GM21528 (cell line): ENCODE measurements at regions not wholly inside any gene's neighbourhood (a gene's known extent, or its start where the extent isn't known, plus 50 kb on each side); places are given as distances from the start of the nearest gene placed in this dataset.

Source experiments
- ATAC-seq: cut with Tn5 transposase; IDR thresholded peaks from one replicate; pipeline ENCODE4 v1.9.1; 2021; ENCODE audit warnings: mild to moderate bottlenecking, moderate library complexity; ENCODE audit not compliant: unreplicated experiment, low FRiP score

DNA sequence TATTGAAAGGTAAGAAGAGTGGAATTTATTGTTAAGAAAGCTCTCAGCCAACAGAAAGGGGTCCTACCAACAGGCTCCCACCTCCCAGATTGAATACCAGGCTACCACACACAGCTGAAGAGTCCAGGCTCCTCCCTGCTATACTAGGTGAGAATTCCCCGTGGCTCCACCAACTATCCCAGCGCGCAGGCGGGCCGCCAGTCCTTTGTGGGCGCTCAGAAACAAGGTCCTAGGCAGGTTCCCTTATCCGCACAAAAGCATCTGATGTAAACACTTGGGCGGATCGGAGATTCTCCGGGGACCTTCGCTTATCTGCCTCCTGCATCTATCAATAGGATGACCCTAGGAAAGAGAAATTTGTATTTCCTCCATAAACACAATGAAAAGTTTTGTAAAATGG is 423.9 kb upstream of the ADGRL4 start:
- ATAC-seq, result no peak

DNA sequence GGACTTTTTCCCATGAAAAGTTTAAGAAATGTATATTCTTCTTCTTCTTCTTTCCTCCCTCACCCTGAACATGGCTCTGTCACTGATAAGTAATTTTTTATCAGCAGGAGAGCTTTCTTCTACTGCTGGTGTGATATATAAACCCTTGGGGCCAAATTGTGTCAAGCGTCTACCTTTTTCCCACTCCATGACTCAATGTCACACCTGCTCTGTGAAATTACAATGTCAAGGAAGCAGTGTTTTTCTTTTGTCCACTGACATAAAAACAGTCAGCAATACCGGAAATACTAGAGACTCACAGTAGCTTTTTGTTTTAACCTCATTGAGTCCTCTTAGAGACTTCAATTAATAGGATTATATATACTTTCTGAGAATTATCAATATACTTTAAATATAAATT is 416.2 kb upstream of the ADGRL4 start:
- no peak for ATAC-seq

DNA sequence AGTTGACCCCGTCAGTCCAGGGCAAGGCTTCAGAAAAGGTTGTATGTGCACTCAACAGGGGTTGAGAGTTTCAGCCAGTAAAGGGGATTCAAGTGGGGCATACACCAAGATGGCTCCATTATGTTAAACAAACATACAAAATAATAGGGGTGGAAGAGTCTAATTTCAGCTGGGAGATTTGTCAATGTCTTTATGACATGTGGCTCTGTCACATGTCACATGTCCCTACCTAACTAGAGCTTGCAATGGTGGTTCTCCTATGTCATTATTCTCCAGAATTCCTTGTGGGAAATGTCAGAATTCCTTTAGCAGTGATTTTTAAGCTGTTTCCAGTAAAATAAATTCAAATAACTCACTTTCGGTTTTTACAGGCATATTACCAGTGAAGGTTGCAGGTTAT is 392.0 kb upstream of the ADGRL4 start:
- ATAC-seq, result no peak

DNA sequence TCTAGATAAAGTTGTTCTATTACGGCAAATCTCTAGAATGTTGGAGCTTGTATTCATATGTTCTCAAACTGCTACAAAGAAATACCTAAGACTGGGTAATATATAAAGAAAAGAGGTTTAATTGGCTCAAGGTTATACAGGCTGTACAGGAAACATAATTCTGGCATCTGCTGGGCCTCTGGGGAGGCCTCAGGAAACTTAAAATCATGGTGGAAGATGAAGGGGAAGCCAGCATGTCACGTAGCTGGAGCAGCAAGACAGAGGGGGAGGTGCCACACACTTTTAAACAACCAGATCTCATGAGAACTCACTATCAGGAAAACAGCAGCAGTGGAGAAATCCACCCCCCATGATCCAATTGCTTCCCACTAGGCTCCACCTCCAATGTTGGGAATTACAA is 390.4 kb upstream of the ADGRL4 start:
- ATAC-seq, result no peak

DNA sequence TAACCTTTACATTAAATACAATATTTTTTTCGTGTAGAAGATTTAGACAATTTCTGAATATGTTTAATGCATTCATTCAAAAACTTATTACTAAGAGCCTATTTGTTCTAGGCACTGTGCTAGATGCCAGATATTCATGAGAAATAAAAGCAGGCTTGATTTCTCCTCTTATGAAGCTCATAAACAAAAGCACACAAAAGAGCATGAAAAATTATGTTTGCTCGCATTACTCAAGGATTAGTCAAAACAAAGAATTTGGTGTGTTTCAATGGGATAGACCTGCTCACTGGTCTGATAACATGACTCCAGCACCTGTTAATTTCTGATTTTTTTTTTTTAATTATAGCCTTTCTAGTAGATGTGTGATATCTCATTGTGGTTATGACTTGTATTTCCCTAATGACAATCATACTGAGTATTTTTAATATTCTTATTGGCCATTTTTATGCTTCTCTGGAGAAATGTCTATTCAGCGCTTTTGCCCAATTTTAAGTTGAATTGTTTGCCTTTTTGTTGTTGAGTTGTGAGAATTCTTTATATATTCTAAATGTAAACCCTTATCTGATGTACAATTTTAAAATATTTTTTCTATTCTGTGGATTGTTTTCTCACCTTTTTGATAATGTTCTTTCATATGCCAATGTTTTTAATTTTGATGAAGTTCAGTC is 382.3 kb upstream of the ADGRL4 start:
- no peak for ATAC-seq

DNA sequence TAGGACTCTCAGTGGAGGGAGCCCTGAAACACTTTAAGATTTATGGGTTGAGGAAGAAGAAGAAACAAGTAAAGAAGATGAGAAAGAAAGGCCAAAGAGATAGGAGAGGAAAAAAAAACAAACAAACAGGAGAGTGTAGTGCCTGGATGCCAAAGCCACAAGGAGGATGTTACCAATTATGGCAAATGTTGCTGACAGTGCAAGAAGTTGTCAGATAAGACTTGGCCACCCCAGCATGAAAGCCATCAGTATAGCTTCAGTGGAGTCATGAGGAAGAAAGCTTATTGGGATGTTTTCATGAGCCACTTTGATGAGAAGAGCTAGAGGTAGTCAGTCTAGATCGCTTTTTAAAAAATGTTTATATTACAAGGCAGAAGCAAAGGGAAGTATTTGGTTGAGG is 380.2 kb upstream of the ADGRL4 start:
- ATAC-seq, result no peak

DNA sequence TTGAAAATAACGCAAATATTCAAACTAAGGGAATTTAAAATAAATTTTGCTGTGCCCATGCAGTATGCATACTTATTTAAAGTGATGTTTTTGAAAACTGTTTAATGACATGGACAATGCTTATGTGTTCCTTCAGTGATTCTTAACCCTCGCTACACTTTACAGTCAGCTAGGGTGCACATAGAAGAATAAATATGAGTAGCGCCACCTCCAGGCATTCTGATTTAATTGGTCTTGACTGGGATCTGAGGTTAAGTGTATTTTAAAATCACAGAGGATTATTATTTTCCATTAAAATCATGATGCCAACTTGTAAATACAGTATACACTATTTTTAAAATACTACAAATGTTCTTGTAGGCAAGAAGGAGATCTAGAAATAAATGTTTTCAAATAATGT is 373.5 kb upstream of the ADGRL4 start:
- ATAC-seq, result no peak

DNA sequence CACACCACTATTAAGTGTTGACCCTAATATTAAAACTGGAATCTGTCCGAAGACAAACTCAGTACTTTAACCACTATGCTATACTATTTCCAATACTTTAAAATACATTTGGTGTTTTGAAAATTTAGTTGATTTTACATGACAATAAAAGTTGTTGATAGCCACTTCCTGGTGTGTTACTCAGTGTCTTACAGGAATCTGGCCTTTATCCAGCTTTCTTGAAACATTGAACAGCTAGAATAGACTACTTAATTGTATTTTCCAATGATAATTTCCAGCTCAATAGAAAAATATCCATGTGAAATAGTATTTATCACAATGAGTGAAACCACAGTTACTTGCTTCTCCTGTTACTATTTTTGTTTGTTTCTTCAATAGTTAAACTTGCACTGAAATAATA is 369.6 kb upstream of the ADGRL4 start:
- no peak for ATAC-seq

DNA sequence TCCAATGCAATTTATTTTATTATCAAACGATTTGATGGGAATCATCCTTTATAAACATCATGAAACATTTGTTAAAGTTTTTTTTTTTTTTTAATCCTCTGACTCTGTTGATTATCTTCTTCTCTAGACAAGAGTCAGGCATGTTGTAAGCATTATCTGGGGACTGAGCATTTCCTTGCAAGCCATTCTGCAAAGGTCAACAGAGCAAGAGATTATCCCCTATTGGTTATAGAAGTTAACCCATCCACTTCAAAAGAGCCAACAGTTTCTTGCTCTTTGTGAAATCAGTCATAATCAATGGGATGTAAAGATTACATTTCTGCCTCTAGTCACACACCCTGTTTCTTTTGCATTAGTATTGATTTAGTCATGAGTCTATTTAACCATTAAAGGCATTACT is 368.8 kb upstream of the ADGRL4 start:
- ATAC-seq, result no peak

DNA sequence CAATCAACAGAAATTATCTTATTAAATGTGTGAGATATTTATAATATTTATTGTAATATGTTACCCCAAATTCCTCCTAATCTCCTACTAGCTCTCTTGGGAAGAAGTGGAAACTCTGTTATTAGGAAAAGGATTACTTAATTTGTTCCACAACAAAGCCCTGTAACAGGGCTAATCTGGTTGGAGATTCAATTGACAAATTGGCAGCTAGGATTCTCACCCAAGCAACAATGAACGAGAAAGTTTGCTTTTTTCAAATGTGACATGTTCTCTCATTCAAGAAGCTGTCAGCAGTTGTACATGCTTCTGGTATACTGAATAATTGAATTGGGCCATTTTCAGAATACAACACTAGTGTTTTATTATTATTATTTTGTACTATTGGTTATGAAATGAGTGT is 367.9 kb upstream of the ADGRL4 start:
- no peak for ATAC-seq

DNA sequence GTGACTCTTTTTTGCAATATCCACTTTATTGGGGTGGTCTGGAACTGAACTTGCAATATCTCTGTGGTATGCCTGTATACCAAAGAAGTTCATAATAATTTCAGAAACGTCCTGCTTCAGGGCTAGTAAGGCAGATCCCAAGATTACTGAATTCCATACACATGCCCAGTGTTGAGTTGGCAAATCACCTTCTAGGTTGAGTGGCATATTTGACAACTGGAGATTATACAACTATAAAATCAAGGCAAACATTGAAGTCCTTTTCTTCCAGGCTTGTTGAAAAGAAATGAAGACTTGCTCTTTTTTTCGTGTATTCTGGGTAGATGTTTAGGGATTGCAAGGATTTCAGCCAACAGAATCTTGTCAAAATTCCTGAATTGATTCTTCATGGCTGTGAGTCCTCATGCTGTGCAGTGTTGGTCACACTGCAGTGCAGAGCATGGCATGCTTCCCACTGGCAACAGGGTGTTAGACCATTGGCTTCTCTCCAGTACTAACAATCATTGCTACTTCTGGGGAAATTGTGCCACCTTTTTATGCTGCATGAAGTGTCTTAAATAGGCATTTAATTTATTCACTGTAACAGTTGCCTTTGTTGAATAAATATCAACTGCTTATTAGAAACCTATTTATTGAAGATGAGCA is 367.1 kb upstream of the ADGRL4 start:
- no peak for ATAC-seq

DNA sequence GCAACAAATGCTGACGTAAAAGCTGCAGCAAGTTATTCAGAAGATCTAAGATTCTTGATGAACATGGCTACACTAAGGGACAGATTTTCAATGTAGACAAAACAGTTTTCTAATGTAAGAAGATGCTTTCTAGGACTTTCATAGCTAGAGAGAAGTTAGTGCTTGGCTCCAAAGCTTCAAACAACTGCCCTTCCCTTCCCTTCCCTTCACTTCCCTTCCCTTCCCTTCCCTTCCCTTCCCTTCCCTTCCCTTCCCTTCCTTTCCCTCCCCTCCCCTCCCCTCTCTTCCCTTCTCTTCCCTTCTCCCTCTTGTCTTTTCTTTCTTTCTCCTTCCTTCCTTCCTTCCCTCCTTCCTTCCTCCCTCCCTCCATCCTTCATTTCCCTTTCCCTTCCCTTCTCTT is 365.3 kb upstream of the ADGRL4 start:
- no peak for ATAC-seq

DNA sequence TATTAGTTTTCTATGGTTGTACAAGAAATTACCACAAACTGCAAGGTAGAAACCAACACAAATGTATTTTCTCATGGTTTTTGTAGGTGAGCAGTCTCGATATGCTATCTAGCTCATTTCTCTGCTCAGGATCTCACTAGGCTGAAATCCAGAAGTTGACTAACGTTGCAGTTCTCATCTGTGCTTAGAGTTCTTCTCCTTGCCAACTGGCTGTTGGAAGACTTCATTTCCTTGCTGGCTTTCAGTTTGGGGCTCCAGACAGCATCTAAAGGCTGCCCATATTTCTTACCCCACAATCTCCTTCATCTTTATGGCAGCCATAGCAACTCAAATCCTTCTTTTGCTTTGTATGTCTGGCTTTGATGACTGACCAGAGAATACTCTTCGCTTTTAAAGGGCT is 362.6 kb upstream of the ADGRL4 start:
- no peak for ATAC-seq

DNA sequence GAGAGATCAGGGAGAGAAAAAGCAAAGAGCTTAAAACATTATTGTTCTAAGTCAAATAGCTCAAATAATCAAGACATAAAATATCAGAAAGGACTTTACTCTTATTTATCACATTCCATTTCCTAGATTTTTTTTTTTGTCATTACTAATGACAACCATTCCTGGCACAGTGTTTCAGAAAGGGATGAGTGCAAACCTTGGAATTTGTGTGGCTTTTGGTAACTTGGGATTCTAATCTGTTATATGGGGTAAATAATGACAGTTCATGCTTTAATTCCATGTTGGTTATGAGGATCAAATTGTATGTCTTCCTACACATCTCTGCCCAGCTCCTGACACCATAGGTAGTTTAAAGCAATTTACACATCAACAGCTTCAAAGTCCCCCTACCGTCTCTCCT is 358.4 kb upstream of the ADGRL4 start:
- ATAC-seq, result no peak

DNA sequence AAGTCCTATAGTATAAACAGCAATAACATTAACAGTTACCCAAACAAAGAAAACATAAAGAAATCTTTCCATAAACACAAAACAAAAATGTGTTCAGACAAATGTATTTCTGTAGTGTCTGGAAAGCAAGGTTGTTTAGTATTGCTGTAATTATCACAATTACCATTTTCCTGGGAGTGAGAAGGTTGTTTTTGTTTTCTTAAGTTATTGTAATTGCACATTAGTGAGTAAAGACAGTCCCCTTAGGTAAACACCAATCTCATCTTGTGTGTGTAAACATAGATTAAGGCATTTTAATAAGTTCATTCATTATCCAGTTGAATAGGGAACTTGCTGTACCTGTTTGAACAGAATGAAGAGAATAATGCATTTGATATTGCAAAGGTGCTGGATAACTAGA is 356.9 kb upstream of the ADGRL4 start:
- ATAC-seq, result no peak

DNA sequence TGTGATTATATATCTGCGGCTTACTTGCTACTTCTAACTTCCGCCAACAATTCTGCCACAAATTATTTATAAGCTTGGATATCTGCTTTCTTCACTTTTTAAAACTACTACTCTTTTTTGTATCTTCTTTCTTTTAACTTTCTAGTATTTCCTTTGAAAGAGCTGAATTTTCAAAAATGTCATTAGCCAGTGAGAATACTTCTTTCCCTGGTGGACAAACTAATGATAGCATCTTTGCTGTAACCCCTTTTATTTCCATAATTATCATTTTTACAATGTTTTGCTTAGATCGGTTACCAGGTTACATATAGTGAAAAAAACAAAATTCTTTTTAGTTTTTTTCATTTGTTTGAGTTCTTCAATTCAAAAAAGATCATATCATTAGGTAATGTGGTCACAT is 355.9 kb upstream of the ADGRL4 start:
- ATAC-seq, result no peak

DNA sequence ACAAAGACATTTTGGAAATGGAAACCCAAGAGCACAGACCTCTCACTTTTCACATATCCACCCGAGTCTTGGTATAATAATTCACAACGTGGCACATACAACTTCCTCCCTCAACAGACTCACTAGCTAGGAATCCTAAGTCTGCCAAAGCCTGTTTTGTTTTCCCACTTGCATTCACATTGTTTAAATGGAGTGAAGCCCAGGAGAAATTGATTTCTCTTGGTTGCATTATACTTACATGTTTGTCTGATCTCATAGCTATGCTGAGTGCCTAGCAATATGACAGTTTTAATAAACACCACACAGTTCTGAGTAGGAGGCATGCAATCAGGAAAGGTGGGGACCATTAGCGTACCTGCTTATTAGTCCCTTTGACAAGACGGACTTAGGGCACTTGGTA is 348.6 kb upstream of the ADGRL4 start:
- ATAC-seq, result no peak

DNA sequence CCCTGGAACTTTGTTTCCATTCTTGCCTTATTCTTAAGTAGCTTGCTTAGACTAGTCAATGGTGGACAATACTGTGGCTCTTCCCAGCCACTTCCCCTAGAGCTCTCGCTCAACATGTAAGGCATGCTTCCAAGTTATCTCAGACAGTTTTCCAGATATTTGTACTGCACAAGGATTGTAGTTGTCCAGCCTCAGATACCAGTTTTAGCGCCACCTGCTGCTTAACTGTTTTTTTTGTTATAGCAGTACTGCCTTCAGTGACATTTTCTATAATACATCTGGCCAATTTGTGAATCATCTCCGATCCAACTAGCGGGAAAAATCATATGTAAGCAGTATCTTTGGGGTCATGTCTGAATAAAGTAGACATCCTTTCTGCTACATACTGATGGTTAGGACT is 346.7 kb upstream of the ADGRL4 start:
- ATAC-seq, result peak; percentile 62

DNA sequence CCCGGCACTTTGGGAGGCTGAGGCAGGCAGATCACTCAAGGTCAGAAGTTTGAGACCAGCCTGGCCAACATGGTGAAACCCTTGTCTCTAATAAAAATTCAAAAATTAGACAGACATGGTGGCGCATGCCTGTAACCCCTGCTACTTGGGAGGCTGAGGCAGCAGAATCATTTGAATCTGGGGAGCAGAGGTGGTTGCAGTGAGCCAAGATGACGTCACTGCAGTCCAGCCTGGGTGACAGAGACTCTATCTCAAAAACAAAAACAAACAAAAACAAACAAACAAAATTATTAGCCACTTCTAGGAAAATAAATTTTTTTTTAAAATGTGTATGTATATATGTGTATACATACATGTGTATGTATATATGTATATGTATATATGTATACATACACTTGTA is 320.3 kb upstream of the ADGRL4 start:
- ATAC-seq, result no peak

DNA sequence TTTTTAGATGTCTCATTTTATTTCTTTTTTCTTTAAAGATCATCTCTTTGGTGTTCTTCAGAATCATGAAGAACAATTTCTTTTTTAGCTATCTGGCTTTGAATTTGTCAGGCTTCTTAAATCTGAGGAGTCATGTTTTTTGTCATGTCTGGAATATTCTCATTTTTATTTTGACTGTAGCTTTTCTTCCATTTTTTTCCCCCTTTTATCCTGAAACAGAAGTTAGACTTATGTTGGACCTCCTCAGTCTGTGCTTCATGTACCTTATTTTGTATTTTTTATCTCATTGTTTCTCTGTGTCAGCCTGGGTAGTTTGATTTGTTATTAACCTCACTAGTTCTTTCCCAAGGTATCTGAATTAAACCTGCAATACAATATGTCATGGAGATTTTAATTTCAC is 319.2 kb upstream of the ADGRL4 start:
- no peak for ATAC-seq

DNA sequence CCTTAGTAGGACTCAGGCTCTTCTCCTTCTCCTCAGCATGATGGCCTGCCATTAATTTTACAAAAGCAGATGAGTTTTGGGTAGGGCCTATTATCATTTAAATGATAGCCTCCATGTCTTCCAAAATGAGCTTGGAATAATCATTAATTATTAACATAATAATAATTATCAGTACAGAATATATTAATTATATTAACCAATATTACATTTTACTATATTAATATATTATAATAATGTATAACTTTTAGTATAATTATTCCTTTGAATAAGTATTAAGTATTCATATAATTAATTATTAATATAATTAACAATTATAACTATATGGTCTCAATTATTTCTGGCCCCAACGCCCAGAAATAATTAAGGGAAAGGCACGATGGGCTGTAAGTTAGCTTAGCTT is 318.6 kb upstream of the ADGRL4 start:
- ATAC-seq, result no peak

DNA sequence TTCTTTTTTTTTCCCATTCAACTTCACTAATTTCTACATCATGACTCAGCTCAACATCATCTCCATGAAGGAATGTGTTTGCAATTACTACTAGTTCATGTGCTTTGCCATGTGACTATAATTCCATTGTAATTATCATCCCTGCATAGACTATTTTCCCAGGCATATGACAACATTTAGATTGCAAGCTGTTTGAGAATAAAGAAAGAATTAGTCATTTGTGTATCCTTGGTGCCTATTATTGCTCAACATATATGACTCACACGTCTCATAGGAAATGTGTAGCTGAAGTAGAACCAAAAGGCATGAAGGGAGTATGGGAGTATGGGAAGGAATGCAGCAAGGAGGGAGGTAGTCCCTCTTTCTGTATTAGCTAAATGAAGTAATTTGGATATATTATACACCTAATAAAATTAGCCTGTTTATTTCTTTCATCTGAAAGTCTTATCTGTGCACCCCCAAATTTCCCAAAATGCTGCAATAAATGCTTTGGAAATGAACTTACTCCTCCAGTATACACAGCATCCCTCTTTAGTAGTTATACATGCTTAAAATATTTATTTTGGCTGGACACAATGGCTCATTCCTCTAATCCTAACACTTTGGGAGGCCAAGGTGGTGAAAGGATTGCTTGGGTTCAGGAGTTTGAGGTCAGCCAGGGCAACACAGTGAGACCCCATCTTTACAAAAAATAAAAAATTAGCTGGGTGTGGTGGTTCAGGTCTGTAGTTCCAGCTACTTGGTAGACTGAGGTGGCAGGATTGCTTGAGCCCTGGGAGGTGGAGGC is 316.9 kb upstream of the ADGRL4 start:
- ATAC-seq, result no peak
